Astrocyte of the hippocampus (primary cell): ENCODE measurements at regions not wholly inside any gene's neighbourhood (a gene's known extent, or its start where the extent isn't known, plus 50 kb on each side); places are given as distances from the start of the nearest gene placed in this dataset.
"Not testable (repeated sequence)": the region's sequence is repeated elsewhere in the genome, so short reads cannot be mapped to it uniquely, and the experiment has no call there.

Experiments
- DNase-seq: peaks from one replicate; pipeline ENCODE4 v3.0.0; 2011; ENCODE audit warnings: low read depth, low spot score

GRCh38 chr2:164024396-164024795 lies 288.6 kb upstream of the FIGN start:
- no peak for DNase-seq

- no peak for DNase-seq
Measured at GRCh38 chr2:164023896-164024295, 288.1 kb upstream of the FIGN start.

GRCh38 chr2:164015328-164016123 lies 279.7 kb upstream of the FIGN start:
- peak; percentile 70 for DNase-seq

GRCh38 chr2:164014791-164015190 lies 279.0 kb upstream of the FIGN start:
- no peak for DNase-seq

GRCh38 chr2:164014068-164014731 lies 278.4 kb upstream of the FIGN start:
- DNase-seq = peak; percentile 63

- no peak for DNase-seq
Measured at GRCh38 chr2:164012581-164012980, 276.8 kb upstream of the FIGN start.

GRCh38 chr2:164009756-164010337 lies 274.0 kb upstream of the FIGN start:
- DNase-seq = peak; percentile 64

- DNase-seq = no peak
Measured at GRCh38 chr2:164008752-164009151, 272.9 kb upstream of the FIGN start.

- DNase-seq = no peak
Measured at GRCh38 chr2:164006704-164007103, 270.9 kb upstream of the FIGN start.

- peak; percentile 19 for DNase-seq
Measured at GRCh38 chr2:164000176-164000575, 264.4 kb upstream of the FIGN start.

GRCh38 chr2:163997466-163997865 lies 261.7 kb upstream of the FIGN start:
- DNase-seq = no peak

- no peak for DNase-seq
Measured at GRCh38 chr2:163990541-163990940, 254.7 kb upstream of the FIGN start.

- no peak for DNase-seq
Measured at GRCh38 chr2:163990101-163990500, 254.3 kb upstream of the FIGN start.

- no peak for DNase-seq
Measured at GRCh38 chr2:163987175-163987940, 251.6 kb upstream of the FIGN start.

GRCh38 chr2:163984986-163985385 lies 249.2 kb upstream of the FIGN start:
- DNase-seq = no peak

- DNase-seq = no peak
Measured at GRCh38 chr2:163983911-163984310, 248.1 kb upstream of the FIGN start.

GRCh38 chr2:163982938-163983337 lies 247.1 kb upstream of the FIGN start:
- DNase-seq = no peak

GRCh38 chr2:163974766-163975165 lies 239.0 kb upstream of the FIGN start:
- DNase-seq = no peak

- peak; percentile 17 for DNase-seq
Measured at GRCh38 chr2:163970058-163970813, 234.4 kb upstream of the FIGN start.

- not testable (repeated sequence) for DNase-seq
Measured at GRCh38 chr2:163964278-163964677, 228.5 kb upstream of the FIGN start.

GRCh38 chr2:163953390-163953907 lies 217.6 kb upstream of the FIGN start:
- DNase-seq = no peak
